WERI-Rb-1 (cell line): ENCODE measurements at regions not wholly inside any gene's neighbourhood (a gene's known extent, or its start where the extent isn't known, plus 50 kb on each side); places are given as distances from the start of the nearest gene placed in this dataset.

Source experiments
- DNase-seq: peaks from one replicate; pipeline ENCODE4 v3.0.0-alpha.2; 2020
- H3K27ac ChIP-seq: fragments of 250-450 bp; sonication (Bioruptor Pico); 2 replicates; pipeline ENCODE4 v1.5.1; 2020; ENCODE audit warnings: mild to moderate bottlenecking, moderate library complexity
- H3K27me3 ChIP-seq: fragments of 250-450 bp; sonication (Bioruptor Pico); 2 replicates; pipeline ENCODE4 v1.5.1; 2021; ENCODE audit warnings: mild to moderate bottlenecking, low read depth, moderate library complexity; ENCODE audit not compliant: insufficient read depth, severe bottlenecking
- H3K36me3 ChIP-seq: fragments of 250-450 bp; sonication (Bioruptor Pico); 2 replicates; pipeline ENCODE4 v1.5.1; 2020; ENCODE audit warnings: mild to moderate bottlenecking, moderate library complexity
- H3K4me3 ChIP-seq: 2 replicates; pipeline ENCODE4 v1.5.1; 2011; ENCODE audit warnings: low read depth, mild to moderate bottlenecking, control low read depth, low read length
- H3K9me3 ChIP-seq: fragments of 250-450 bp; sonication (Bioruptor Pico); 2 replicates; pipeline ENCODE4 v1.5.1; 2021; ENCODE audit warnings: mild to moderate bottlenecking, moderate library complexity; ENCODE audit not compliant: severe bottlenecking
- TF ChIP-seq, protein P1 (sequence below): IDR thresholded peaks from 2 replicates; pipeline ENCODE4 v1.5.1; 2011; ENCODE audit warnings: low read depth, mild to moderate bottlenecking, control low read depth, inconsistent platforms, low read length

DNA sequence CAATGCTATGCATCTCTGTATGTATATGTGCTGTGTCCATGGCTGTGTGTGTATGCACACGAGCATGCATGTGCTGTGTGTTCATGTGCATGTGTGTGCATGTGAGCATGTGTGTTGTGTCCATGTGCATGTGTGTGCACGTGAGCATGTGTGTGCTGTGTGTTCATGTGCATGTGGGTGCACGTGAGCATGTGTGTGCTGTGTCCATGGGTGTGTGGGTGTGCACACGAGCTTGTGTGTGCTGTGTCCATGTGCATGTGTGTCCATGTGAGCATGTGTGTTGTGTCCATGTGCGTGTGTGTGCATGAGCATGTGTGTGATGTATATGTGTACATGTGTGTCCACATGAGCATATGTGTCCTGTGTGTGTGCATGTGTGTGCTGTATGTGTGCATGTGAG, 414.4 kb upstream of the SALL3 start:
- Histone ChIP-seq H3K36me3 (no peaks in the 10 kb centered on the region), H3K27ac (no peak overlapping the region), H3K27me3 (no peaks in the 10 kb centered on the region), H3K9me3 (no peaks in the 10 kb centered on the region), H3K4me3 (no peak overlapping the region)
- DNase-seq: no peak
- TF ChIP-seq, protein P1, sequence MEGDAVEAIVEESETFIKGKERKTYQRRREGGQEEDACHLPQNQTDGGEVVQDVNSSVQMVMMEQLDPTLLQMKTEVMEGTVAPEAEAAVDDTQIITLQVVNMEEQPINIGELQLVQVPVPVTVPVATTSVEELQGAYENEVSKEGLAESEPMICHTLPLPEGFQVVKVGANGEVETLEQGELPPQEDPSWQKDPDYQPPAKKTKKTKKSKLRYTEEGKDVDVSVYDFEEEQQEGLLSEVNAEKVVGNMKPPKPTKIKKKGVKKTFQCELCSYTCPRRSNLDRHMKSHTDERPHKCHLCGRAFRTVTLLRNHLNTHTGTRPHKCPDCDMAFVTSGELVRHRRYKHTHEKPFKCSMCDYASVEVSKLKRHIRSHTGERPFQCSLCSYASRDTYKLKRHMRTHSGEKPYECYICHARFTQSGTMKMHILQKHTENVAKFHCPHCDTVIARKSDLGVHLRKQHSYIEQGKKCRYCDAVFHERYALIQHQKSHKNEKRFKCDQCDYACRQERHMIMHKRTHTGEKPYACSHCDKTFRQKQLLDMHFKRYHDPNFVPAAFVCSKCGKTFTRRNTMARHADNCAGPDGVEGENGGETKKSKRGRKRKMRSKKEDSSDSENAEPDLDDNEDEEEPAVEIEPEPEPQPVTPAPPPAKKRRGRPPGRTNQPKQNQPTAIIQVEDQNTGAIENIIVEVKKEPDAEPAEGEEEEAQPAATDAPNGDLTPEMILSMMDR: no peak

DNA sequence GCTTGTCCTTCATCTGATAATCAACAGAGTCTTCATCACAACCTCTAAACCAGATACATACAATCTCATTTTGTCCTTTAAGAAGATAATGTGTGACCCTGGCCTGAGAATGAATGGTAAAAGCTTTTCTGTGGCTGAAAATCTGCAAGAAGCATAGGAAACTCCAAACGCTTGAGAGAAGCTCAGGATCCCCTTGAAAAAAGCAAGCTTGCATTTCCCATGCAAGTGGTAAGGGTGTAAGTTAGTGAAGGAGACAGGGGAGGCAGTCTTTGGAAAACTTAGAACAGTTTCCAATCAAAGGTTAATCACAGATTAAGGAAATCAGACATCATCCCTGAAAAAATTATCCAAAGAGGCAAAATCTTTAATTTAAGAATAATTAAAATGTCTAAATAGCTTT, 413.6 kb upstream of the SALL3 start:
- H3K27me3 ChIP-seq: no peaks in the 10 kb centered on the region
- no peaks in the 10 kb centered on the region for H3K9me3 ChIP-seq
- no peak overlapping the region for H3K27ac ChIP-seq
- TF ChIP-seq, protein P1: no peak
- no peak for DNase-seq
- no peak overlapping the region for H3K4me3 ChIP-seq
- no peaks in the 10 kb centered on the region for H3K36me3 ChIP-seq

DNA sequence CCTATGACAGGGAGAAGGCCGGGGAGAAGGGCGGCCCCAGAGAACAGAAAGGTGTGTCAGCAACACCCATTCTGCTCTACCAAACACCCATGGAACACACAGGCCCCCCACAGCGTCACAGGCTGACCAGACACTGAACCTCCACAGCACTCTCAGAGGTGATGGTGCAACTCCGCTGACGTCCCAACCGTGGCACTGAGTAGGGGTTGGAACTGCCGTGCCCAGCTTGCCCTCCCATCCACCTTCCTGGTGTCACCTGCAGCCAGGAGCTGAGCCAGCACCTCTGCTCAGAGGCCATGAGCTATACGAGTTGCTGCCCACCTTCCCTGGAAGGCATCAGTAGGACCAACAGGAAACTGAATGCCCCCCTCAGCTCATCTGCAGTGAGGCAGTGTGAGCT, 412.9 kb upstream of the SALL3 start:
- TF ChIP-seq, protein P1: no peak
- H3K4me3 ChIP-seq: no peak overlapping the region
- no peaks in the 10 kb centered on the region for H3K27me3 ChIP-seq
- no peaks in the 10 kb centered on the region for H3K9me3 ChIP-seq
- no peak for DNase-seq
- no peaks in the 10 kb centered on the region for H3K36me3 ChIP-seq
- H3K27ac ChIP-seq: no peak overlapping the region

DNA sequence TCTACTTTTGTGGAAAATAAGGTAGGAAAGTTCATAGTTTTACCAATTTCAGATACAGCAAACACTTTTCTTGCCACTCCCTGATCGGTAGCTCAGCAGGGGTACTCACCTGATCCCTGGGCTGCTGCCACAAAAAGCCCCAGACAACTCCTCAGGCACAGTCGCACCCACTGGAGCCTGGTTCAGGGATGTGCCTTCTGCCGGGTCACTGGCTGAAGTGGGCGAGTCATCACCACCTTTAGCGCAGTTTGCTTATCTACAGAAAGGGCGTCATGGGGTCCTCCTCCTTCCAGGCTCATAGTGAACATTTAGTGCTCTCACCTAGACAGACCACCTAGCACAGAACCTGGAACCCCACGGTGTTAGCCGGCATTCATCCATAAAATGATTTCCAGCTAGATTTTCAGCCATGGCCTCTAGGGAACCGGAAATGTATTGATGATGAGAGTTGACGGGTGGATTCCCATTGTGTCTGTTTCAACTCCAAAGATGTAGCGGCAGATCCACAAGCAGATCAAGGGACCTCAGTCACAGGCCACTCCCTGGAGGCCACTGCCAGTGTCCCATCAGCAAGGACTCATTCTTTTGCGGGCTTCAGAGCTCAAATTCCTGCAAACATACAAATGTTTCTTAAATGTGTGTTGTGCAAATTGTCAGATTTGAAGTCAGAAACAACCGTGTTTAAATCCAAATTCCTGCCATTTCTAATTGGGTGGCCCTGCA, 408.4 kb upstream of the SALL3 start:
- Histone ChIP-seq H3K27ac (no peak overlapping the region), H3K27me3 (no peaks in the 10 kb centered on the region), H3K9me3 (peaks cover 21% of the 10 kb centered on the region), H3K4me3 (no peak overlapping the region), H3K36me3 (no peaks in the 10 kb centered on the region)
- no peak for DNase-seq
- TF ChIP-seq, protein P1: no peak

DNA sequence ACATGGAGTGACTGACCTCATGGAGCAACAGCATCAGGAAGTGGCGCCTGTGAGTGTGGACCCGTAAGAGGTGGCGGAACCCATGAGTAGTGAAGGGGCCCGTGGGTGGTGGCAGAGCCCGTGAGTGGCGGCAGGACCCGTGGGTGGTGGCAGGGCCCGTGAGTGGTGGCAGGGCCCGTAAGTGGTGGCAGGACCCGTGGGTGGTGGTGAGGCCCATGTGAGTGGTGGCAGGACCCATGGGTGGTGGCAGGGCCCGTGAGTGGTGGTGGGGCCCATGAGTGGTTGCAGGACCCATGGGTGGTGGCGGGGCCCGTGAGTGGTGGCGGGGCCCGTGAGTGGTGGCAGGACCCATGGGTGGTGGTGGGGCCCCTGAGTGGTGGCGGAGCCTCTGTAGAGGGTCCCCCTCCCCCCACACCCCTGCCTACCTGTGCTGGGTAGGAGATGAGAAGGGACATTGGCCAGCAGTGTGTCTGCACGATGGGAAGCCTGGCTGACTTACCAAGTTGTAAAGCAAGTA, 407.7 kb upstream of the SALL3 start:
- Histone ChIP-seq H3K36me3 (no peaks in the 10 kb centered on the region), H3K27me3 (no peaks in the 10 kb centered on the region), H3K27ac (no peak overlapping the region), H3K9me3 (peaks cover 22% of the 10 kb centered on the region), H3K4me3 (no peak overlapping the region)
- TF ChIP-seq, protein P1: no peak
- DNase-seq: no peak

DNA sequence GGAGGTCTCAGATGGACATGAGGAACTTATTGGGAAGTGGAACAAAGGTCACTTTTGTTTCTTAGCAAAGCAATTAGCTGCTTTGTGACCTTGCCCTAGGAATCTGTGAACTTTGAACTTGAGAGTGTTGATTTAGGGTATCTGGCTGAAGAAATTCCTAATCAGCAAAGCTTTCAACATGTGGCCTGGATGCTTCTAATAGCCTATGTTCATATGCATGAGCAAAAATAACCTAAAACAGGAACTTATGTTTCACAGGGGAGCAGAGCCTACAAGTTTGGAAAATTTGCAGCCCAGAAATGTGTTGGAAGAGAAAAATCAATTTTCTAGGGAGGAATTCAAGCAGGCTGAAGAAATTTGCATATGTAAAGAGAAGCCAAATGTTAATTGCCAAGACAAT, 405.8 kb upstream of the SALL3 start:
- no peak for DNase-seq
- H3K9me3 ChIP-seq: peaks cover 22% of the 10 kb centered on the region
- no peak overlapping the region for H3K4me3 ChIP-seq
- no peak overlapping the region for H3K27ac ChIP-seq
- no peaks in the 10 kb centered on the region for H3K27me3 ChIP-seq
- no peaks in the 10 kb centered on the region for H3K36me3 ChIP-seq
- TF ChIP-seq, protein P1: no peak
